Parathyroid adenoma (tissue), 2 donors: ENCODE measurements at regions not wholly inside any gene's neighbourhood (a gene's known extent, or its start where the extent isn't known, plus 50 kb on each side); places are given as distances from the start of the nearest gene placed in this dataset.

Source experiments
- H2AFZ ChIP-seq: fragments of 300-600 bp; sonication (generic); one replicate; pipeline ENCODE4 v1.7.0; 2017; ENCODE audit warnings: antibody characterized with exemption, mild to moderate bottlenecking
- H3K27ac ChIP-seq: fragments of 300-600 bp; sonication (generic); one replicate; pipeline ENCODE4 v1.7.0; 2017
- H3K27me3 ChIP-seq: fragments of 300-600 bp; sonication (generic); one replicate; pipeline ENCODE4 v1.7.0; 2017; ENCODE audit warnings: low read length; ENCODE audit not compliant: control insufficient read depth, insufficient read depth
- H3K36me3 ChIP-seq: fragments of 300-600 bp; sonication (generic); one replicate; pipeline ENCODE4 v1.7.0; 2017; ENCODE audit warnings: low read length; ENCODE audit not compliant: control insufficient read depth, insufficient read depth
- H3K4me1 ChIP-seq: fragments of 300-600 bp; sonication (generic); one replicate; pipeline ENCODE4 v1.7.0; 2017; ENCODE audit warnings: control low read depth
- H3K4me2 ChIP-seq: fragments of 300-600 bp; sonication (generic); one replicate; pipeline ENCODE4 v1.7.0; 2017; ENCODE audit warnings: low read length
- H3K4me3 ChIP-seq: fragments of 300-600 bp; sonication (generic); one replicate; pipeline ENCODE4 v1.7.0; 2017; ENCODE audit warnings: low read depth, low read length
- H3K79me2 ChIP-seq: fragments of 300-600 bp; sonication (generic); one replicate; pipeline ENCODE4 v1.7.0; 2017; ENCODE audit warnings: control low read depth
- H3K9ac ChIP-seq: fragments of 300-600 bp; sonication (generic); one replicate; pipeline ENCODE4 v1.7.0; 2017; ENCODE audit warnings: mild to moderate bottlenecking
- H3K9me3 ChIP-seq: fragments of 300-600 bp; sonication (generic); one replicate; pipeline ENCODE4 v1.7.0; 2017; ENCODE audit warnings: low read length; ENCODE audit not compliant: control insufficient read depth
- TF ChIP-seq, protein P1 (sequence below): fragments of 300-600 bp; sonication (generic); IDR thresholded peaks from one replicate; pipeline ENCODE4 v1.7.0; 2017; ENCODE audit warnings: antibody characterized with exemption, mild to moderate bottlenecking
- donor health status: primary hyperparathyroidism.

DNA sequence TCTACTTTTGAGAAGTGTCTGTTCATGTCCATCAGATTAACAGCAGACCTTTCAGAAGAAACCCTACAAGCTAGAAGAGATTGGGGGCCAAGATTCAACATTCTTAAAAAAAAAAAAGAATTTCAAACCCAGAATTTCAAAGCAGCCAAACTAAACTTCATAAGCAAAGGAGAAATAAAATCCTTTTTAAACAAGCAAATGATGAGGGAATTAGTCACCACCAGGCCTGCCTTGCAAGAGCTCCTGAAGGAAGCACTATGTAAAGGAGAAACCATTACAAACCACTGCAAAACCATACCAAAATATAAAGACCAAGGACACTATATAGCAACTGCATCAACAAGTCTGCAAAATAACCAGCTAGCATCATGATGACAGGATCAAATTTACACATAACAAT lies 124.6 kb upstream of the PDE4D start:
- Histone ChIP-seq H3K79me2 (no peaks in the 10 kb centered on the region), H3K4me3 (no peak overlapping the region), H3K36me3 (no peaks in the 10 kb centered on the region), H2AFZ (no peak overlapping the region), H3K27ac (no peak overlapping the region), H3K4me1 (no peaks in the 10 kb centered on the region), H3K4me2 (no peak overlapping the region), H3K9ac (no peak overlapping the region), H3K9me3 (no peaks in the 10 kb centered on the region), H3K27me3 (no peaks in the 10 kb centered on the region)
- TF ChIP-seq, protein P1, sequence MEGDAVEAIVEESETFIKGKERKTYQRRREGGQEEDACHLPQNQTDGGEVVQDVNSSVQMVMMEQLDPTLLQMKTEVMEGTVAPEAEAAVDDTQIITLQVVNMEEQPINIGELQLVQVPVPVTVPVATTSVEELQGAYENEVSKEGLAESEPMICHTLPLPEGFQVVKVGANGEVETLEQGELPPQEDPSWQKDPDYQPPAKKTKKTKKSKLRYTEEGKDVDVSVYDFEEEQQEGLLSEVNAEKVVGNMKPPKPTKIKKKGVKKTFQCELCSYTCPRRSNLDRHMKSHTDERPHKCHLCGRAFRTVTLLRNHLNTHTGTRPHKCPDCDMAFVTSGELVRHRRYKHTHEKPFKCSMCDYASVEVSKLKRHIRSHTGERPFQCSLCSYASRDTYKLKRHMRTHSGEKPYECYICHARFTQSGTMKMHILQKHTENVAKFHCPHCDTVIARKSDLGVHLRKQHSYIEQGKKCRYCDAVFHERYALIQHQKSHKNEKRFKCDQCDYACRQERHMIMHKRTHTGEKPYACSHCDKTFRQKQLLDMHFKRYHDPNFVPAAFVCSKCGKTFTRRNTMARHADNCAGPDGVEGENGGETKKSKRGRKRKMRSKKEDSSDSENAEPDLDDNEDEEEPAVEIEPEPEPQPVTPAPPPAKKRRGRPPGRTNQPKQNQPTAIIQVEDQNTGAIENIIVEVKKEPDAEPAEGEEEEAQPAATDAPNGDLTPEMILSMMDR, result no peak

DNA sequence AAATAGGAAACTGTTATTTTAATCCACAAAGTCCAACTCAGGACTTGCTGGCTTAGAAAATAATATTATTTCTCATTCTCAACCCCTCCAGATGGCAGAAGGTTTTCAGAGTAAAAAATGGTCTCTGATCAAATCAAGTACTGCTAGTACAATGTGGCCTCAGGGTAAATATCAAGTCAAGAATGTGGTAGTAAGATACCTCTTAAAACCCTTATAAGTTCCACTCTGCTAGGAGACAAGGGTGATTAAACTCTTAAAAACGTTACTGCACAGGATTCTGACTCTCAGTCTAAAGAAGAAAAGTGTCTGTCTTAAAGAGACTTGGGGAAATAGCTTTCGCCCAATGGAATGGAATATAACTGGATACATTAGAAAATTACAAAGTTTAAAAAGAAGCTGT lies 120.8 kb upstream of the PDE4D start:
- H3K4me2 ChIP-seq, result no peak overlapping the region
- H3K36me3 ChIP-seq, result no peaks in the 10 kb centered on the region
- H2AFZ ChIP-seq, result no peak overlapping the region
- no peaks in the 10 kb centered on the region for H3K4me1 ChIP-seq
- H3K9ac ChIP-seq, result no peak overlapping the region
- TF ChIP-seq, protein P1, result no peak
- H3K27me3 ChIP-seq, result no peaks in the 10 kb centered on the region
- no peak overlapping the region for H3K4me3 ChIP-seq
- H3K79me2 ChIP-seq, result no peaks in the 10 kb centered on the region
- H3K9me3 ChIP-seq, result no peaks in the 10 kb centered on the region
- no peak overlapping the region for H3K27ac ChIP-seq

DNA sequence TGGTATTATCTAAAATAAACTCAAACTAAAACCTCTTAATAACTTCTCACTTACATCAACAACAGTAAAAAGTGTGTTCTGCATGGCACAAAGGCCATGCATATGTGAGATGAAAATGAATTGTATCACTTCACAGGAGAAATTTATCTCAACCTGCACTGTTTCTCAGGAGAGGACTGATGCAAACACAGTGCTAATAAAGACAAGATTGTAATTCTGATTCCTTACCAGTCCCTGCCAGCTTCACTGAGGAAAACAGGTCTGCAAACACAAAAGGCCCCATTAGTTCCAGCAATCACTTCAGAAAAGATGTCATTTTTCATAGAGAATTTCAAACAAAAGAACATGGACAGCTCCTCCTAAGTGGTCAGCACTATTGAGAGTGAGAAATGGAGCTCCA lies 117.3 kb upstream of the PDE4D start:
- TF ChIP-seq, protein P1, result no peak
- H2AFZ ChIP-seq, result no peak overlapping the region

DNA sequence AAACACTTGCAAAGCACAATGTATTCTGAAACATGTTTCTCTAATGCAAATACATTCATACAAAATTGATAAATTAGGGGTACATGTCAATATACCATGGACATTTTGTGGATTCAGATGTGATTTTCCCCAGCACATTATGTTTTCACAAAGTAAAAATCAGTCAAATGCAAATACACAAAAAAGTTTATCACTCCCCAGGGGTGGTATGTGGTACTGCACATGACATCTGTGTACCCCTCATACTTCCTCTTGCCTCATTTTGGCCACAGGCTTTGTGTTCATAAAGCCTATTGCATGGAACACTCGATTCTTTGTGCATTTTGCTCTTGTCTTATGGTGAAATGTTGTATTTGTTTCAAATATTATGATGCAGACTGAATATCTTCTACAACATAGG lies 116.8 kb upstream of the PDE4D start:
- Histone ChIP-seq H3K79me2 (no peaks in the 10 kb centered on the region), H2AFZ (no peak overlapping the region), H3K27ac (no peak overlapping the region), H3K4me3 (no peak overlapping the region), H3K27me3 (no peaks in the 10 kb centered on the region), H3K9me3 (no peaks in the 10 kb centered on the region), H3K4me1 (no peaks in the 10 kb centered on the region), H3K4me2 (no peak overlapping the region), H3K9ac (no peak overlapping the region), H3K36me3 (no peaks in the 10 kb centered on the region)
- TF ChIP-seq, protein P1, result no peak

More for the DNA sequence above, 117.3 kb upstream of the PDE4D start:
- Histone ChIP-seq H3K9me3 (no peaks in the 10 kb centered on the region), H3K4me3 (no peak overlapping the region), H3K79me2 (no peaks in the 10 kb centered on the region), H3K27ac (no peak overlapping the region), H3K27me3 (no peaks in the 10 kb centered on the region), H3K36me3 (no peaks in the 10 kb centered on the region), H3K4me1 (no peaks in the 10 kb centered on the region), H3K4me2 (no peak overlapping the region), H3K9ac (no peak overlapping the region)

DNA sequence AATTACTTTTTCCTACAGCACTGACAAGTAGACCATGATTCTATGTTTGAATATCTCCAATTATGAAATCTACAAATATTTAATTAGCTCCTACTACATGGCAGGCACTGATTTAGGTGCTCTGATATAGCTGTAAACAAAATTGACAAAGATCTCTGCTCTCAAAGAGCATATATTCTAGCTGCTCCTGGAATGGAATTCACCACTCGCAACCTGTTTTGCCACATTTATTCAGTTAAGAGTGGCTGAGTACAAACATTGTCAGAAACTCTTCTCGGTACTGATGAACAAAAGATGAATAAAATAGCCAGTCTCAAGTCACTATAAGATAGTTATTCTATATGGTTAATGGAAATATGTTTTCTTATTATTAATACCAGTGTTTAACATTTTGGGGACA lies 114.2 kb upstream of the PDE4D start:
- no peak overlapping the region for H3K4me2 ChIP-seq
- H3K79me2 ChIP-seq, result no peaks in the 10 kb centered on the region
- no peak overlapping the region for H3K4me3 ChIP-seq
- no peak overlapping the region for H2AFZ ChIP-seq
- no peaks in the 10 kb centered on the region for H3K36me3 ChIP-seq
- H3K9ac ChIP-seq, result no peak overlapping the region
- H3K4me1 ChIP-seq, result no peaks in the 10 kb centered on the region
- no peaks in the 10 kb centered on the region for H3K27me3 ChIP-seq
- H3K27ac ChIP-seq, result no peak overlapping the region
- TF ChIP-seq, protein P1, result no peak
- H3K9me3 ChIP-seq, result no peaks in the 10 kb centered on the region
